Activated naive CD8-positive, alpha-beta T cell treated with anti-CD3 and anti-CD28 coated beads for 36 hours (primary cell): ENCODE measurements at regions not wholly inside any gene's neighbourhood (a gene's known extent, or its start where the extent isn't known, plus 50 kb on each side); places are given as distances from the start of the nearest gene placed in this dataset.

Experiments
- DNase-seq: peaks from one replicate; pipeline ENCODE4 v3.0.0; 2021
- H3K27ac Mint-ChIP-seq: one replicate; pipeline ENCODE4 v1.8.0; 2022; ENCODE audit warnings: mild to moderate bottlenecking, moderate library complexity, mixed read lengths
- H3K27me3 Mint-ChIP-seq: one replicate; pipeline ENCODE4 v1.8.0; 2022; ENCODE audit warnings: mild to moderate bottlenecking, mixed read lengths
- H3K36me3 Mint-ChIP-seq: one replicate; pipeline ENCODE4 v1.8.0; 2021; ENCODE audit warnings: mild to moderate bottlenecking, mixed read lengths
- H3K4me1 Mint-ChIP-seq: one replicate; pipeline ENCODE4 v1.8.0; 2021; ENCODE audit warnings: mixed read lengths
- H3K4me3 Mint-ChIP-seq: one replicate; pipeline ENCODE4 v1.8.0; 2022; ENCODE audit warnings: mild to moderate bottlenecking, moderate library complexity, mixed read lengths
- H3K9me3 Mint-ChIP-seq: one replicate; pipeline ENCODE4 v1.8.0; 2022; ENCODE audit warnings: mixed read lengths

DNA sequence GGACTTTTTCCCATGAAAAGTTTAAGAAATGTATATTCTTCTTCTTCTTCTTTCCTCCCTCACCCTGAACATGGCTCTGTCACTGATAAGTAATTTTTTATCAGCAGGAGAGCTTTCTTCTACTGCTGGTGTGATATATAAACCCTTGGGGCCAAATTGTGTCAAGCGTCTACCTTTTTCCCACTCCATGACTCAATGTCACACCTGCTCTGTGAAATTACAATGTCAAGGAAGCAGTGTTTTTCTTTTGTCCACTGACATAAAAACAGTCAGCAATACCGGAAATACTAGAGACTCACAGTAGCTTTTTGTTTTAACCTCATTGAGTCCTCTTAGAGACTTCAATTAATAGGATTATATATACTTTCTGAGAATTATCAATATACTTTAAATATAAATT lies 416.2 kb upstream of the ADGRL4 start:
- no peak overlapping the region for H3K27ac Mint-ChIP-seq
- no peaks in the 10 kb centered on the region for H3K4me1 Mint-ChIP-seq
- no peaks in the 10 kb centered on the region for H3K36me3 Mint-ChIP-seq
- H3K9me3 Mint-ChIP-seq: no peaks in the 10 kb centered on the region
- DNase-seq: no peak
- H3K27me3 Mint-ChIP-seq: no peaks in the 10 kb centered on the region
- no peak overlapping the region for H3K4me3 Mint-ChIP-seq

DNA sequence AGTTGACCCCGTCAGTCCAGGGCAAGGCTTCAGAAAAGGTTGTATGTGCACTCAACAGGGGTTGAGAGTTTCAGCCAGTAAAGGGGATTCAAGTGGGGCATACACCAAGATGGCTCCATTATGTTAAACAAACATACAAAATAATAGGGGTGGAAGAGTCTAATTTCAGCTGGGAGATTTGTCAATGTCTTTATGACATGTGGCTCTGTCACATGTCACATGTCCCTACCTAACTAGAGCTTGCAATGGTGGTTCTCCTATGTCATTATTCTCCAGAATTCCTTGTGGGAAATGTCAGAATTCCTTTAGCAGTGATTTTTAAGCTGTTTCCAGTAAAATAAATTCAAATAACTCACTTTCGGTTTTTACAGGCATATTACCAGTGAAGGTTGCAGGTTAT lies 392.0 kb upstream of the ADGRL4 start:
- Mint-ChIP-seq H3K4me1 (no peaks in the 10 kb centered on the region), H3K9me3 (no peaks in the 10 kb centered on the region), H3K36me3 (no peaks in the 10 kb centered on the region), H3K27ac (no peak overlapping the region), H3K4me3 (no peak overlapping the region), H3K27me3 (no peaks in the 10 kb centered on the region)
- DNase-seq: no peak

DNA sequence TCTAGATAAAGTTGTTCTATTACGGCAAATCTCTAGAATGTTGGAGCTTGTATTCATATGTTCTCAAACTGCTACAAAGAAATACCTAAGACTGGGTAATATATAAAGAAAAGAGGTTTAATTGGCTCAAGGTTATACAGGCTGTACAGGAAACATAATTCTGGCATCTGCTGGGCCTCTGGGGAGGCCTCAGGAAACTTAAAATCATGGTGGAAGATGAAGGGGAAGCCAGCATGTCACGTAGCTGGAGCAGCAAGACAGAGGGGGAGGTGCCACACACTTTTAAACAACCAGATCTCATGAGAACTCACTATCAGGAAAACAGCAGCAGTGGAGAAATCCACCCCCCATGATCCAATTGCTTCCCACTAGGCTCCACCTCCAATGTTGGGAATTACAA lies 390.4 kb upstream of the ADGRL4 start:
- H3K27ac Mint-ChIP-seq: no peak overlapping the region
- no peaks in the 10 kb centered on the region for H3K36me3 Mint-ChIP-seq
- no peaks in the 10 kb centered on the region for H3K27me3 Mint-ChIP-seq

DNA sequence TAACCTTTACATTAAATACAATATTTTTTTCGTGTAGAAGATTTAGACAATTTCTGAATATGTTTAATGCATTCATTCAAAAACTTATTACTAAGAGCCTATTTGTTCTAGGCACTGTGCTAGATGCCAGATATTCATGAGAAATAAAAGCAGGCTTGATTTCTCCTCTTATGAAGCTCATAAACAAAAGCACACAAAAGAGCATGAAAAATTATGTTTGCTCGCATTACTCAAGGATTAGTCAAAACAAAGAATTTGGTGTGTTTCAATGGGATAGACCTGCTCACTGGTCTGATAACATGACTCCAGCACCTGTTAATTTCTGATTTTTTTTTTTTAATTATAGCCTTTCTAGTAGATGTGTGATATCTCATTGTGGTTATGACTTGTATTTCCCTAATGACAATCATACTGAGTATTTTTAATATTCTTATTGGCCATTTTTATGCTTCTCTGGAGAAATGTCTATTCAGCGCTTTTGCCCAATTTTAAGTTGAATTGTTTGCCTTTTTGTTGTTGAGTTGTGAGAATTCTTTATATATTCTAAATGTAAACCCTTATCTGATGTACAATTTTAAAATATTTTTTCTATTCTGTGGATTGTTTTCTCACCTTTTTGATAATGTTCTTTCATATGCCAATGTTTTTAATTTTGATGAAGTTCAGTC lies 382.3 kb upstream of the ADGRL4 start:
- DNase-seq: no peak
- Mint-ChIP-seq H3K36me3 (no peaks in the 10 kb centered on the region), H3K9me3 (peaks cover 2% of the 10 kb centered on the region), H3K4me3 (no peak overlapping the region), H3K27me3 (no peaks in the 10 kb centered on the region), H3K27ac (no peak overlapping the region), H3K4me1 (no peaks in the 10 kb centered on the region)

More for the DNA sequence above, 390.4 kb upstream of the ADGRL4 start:
- Mint-ChIP-seq H3K9me3 (no peaks in the 10 kb centered on the region), H3K4me3 (no peak overlapping the region), H3K4me1 (no peaks in the 10 kb centered on the region)
- no peak for DNase-seq

DNA sequence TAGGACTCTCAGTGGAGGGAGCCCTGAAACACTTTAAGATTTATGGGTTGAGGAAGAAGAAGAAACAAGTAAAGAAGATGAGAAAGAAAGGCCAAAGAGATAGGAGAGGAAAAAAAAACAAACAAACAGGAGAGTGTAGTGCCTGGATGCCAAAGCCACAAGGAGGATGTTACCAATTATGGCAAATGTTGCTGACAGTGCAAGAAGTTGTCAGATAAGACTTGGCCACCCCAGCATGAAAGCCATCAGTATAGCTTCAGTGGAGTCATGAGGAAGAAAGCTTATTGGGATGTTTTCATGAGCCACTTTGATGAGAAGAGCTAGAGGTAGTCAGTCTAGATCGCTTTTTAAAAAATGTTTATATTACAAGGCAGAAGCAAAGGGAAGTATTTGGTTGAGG lies 380.2 kb upstream of the ADGRL4 start:
- no peaks in the 10 kb centered on the region for H3K4me1 Mint-ChIP-seq
- H3K36me3 Mint-ChIP-seq: no peaks in the 10 kb centered on the region
- no peak overlapping the region for H3K4me3 Mint-ChIP-seq
- no peaks in the 10 kb centered on the region for H3K27me3 Mint-ChIP-seq
- H3K27ac Mint-ChIP-seq: no peak overlapping the region
- no peak for DNase-seq
- peaks cover 3% of the 10 kb centered on the region for H3K9me3 Mint-ChIP-seq

DNA sequence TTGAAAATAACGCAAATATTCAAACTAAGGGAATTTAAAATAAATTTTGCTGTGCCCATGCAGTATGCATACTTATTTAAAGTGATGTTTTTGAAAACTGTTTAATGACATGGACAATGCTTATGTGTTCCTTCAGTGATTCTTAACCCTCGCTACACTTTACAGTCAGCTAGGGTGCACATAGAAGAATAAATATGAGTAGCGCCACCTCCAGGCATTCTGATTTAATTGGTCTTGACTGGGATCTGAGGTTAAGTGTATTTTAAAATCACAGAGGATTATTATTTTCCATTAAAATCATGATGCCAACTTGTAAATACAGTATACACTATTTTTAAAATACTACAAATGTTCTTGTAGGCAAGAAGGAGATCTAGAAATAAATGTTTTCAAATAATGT lies 373.5 kb upstream of the ADGRL4 start:
- H3K27ac Mint-ChIP-seq: no peak overlapping the region
- no peaks in the 10 kb centered on the region for H3K27me3 Mint-ChIP-seq
- no peaks in the 10 kb centered on the region for H3K36me3 Mint-ChIP-seq
- no peak for DNase-seq
- peaks cover 3% of the 10 kb centered on the region for H3K9me3 Mint-ChIP-seq
- no peaks in the 10 kb centered on the region for H3K4me1 Mint-ChIP-seq
- H3K4me3 Mint-ChIP-seq: no peak overlapping the region

DNA sequence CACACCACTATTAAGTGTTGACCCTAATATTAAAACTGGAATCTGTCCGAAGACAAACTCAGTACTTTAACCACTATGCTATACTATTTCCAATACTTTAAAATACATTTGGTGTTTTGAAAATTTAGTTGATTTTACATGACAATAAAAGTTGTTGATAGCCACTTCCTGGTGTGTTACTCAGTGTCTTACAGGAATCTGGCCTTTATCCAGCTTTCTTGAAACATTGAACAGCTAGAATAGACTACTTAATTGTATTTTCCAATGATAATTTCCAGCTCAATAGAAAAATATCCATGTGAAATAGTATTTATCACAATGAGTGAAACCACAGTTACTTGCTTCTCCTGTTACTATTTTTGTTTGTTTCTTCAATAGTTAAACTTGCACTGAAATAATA lies 369.6 kb upstream of the ADGRL4 start:
- Mint-ChIP-seq H3K36me3 (no peaks in the 10 kb centered on the region), H3K9me3 (peaks cover 1% of the 10 kb centered on the region), H3K27me3 (no peaks in the 10 kb centered on the region), H3K4me1 (no peaks in the 10 kb centered on the region), H3K4me3 (no peak overlapping the region), H3K27ac (no peak overlapping the region)
- DNase-seq: no peak

DNA sequence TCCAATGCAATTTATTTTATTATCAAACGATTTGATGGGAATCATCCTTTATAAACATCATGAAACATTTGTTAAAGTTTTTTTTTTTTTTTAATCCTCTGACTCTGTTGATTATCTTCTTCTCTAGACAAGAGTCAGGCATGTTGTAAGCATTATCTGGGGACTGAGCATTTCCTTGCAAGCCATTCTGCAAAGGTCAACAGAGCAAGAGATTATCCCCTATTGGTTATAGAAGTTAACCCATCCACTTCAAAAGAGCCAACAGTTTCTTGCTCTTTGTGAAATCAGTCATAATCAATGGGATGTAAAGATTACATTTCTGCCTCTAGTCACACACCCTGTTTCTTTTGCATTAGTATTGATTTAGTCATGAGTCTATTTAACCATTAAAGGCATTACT lies 368.8 kb upstream of the ADGRL4 start:
- DNase-seq: no peak
- H3K27ac Mint-ChIP-seq: no peak overlapping the region
- no peaks in the 10 kb centered on the region for H3K36me3 Mint-ChIP-seq
- no peaks in the 10 kb centered on the region for H3K27me3 Mint-ChIP-seq
- no peaks in the 10 kb centered on the region for H3K4me1 Mint-ChIP-seq
- H3K9me3 Mint-ChIP-seq: peaks cover 1% of the 10 kb centered on the region
- H3K4me3 Mint-ChIP-seq: no peak overlapping the region

DNA sequence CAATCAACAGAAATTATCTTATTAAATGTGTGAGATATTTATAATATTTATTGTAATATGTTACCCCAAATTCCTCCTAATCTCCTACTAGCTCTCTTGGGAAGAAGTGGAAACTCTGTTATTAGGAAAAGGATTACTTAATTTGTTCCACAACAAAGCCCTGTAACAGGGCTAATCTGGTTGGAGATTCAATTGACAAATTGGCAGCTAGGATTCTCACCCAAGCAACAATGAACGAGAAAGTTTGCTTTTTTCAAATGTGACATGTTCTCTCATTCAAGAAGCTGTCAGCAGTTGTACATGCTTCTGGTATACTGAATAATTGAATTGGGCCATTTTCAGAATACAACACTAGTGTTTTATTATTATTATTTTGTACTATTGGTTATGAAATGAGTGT lies 367.9 kb upstream of the ADGRL4 start:
- Mint-ChIP-seq H3K36me3 (no peaks in the 10 kb centered on the region), H3K27ac (no peak overlapping the region), H3K27me3 (no peaks in the 10 kb centered on the region), H3K4me3 (no peak overlapping the region), H3K4me1 (no peaks in the 10 kb centered on the region), H3K9me3 (peaks cover 1% of the 10 kb centered on the region)
- DNase-seq: no peak

DNA sequence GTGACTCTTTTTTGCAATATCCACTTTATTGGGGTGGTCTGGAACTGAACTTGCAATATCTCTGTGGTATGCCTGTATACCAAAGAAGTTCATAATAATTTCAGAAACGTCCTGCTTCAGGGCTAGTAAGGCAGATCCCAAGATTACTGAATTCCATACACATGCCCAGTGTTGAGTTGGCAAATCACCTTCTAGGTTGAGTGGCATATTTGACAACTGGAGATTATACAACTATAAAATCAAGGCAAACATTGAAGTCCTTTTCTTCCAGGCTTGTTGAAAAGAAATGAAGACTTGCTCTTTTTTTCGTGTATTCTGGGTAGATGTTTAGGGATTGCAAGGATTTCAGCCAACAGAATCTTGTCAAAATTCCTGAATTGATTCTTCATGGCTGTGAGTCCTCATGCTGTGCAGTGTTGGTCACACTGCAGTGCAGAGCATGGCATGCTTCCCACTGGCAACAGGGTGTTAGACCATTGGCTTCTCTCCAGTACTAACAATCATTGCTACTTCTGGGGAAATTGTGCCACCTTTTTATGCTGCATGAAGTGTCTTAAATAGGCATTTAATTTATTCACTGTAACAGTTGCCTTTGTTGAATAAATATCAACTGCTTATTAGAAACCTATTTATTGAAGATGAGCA lies 367.1 kb upstream of the ADGRL4 start:
- Mint-ChIP-seq H3K27ac (no peak overlapping the region), H3K27me3 (no peaks in the 10 kb centered on the region), H3K36me3 (no peaks in the 10 kb centered on the region), H3K4me1 (no peaks in the 10 kb centered on the region), H3K4me3 (no peak overlapping the region), H3K9me3 (peaks cover 1% of the 10 kb centered on the region)
- no peak for DNase-seq

DNA sequence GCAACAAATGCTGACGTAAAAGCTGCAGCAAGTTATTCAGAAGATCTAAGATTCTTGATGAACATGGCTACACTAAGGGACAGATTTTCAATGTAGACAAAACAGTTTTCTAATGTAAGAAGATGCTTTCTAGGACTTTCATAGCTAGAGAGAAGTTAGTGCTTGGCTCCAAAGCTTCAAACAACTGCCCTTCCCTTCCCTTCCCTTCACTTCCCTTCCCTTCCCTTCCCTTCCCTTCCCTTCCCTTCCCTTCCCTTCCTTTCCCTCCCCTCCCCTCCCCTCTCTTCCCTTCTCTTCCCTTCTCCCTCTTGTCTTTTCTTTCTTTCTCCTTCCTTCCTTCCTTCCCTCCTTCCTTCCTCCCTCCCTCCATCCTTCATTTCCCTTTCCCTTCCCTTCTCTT lies 365.3 kb upstream of the ADGRL4 start:
- no peak for DNase-seq
- Mint-ChIP-seq H3K36me3 (no peaks in the 10 kb centered on the region), H3K4me3 (no peak overlapping the region), H3K27ac (no peak overlapping the region), H3K9me3 (peaks cover 1% of the 10 kb centered on the region), H3K4me1 (no peaks in the 10 kb centered on the region), H3K27me3 (no peaks in the 10 kb centered on the region)

DNA sequence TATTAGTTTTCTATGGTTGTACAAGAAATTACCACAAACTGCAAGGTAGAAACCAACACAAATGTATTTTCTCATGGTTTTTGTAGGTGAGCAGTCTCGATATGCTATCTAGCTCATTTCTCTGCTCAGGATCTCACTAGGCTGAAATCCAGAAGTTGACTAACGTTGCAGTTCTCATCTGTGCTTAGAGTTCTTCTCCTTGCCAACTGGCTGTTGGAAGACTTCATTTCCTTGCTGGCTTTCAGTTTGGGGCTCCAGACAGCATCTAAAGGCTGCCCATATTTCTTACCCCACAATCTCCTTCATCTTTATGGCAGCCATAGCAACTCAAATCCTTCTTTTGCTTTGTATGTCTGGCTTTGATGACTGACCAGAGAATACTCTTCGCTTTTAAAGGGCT lies 362.6 kb upstream of the ADGRL4 start:
- no peak for DNase-seq
- H3K9me3 Mint-ChIP-seq: no peaks in the 10 kb centered on the region
- H3K27me3 Mint-ChIP-seq: no peaks in the 10 kb centered on the region
- H3K27ac Mint-ChIP-seq: no peak overlapping the region
- no peaks in the 10 kb centered on the region for H3K4me1 Mint-ChIP-seq
- no peak overlapping the region for H3K4me3 Mint-ChIP-seq
- no peaks in the 10 kb centered on the region for H3K36me3 Mint-ChIP-seq

DNA sequence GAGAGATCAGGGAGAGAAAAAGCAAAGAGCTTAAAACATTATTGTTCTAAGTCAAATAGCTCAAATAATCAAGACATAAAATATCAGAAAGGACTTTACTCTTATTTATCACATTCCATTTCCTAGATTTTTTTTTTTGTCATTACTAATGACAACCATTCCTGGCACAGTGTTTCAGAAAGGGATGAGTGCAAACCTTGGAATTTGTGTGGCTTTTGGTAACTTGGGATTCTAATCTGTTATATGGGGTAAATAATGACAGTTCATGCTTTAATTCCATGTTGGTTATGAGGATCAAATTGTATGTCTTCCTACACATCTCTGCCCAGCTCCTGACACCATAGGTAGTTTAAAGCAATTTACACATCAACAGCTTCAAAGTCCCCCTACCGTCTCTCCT lies 358.4 kb upstream of the ADGRL4 start:
- DNase-seq: no peak
- H3K4me1 Mint-ChIP-seq: no peaks in the 10 kb centered on the region
- no peak overlapping the region for H3K27ac Mint-ChIP-seq
- H3K36me3 Mint-ChIP-seq: no peaks in the 10 kb centered on the region
- no peak overlapping the region for H3K4me3 Mint-ChIP-seq
- H3K27me3 Mint-ChIP-seq: no peaks in the 10 kb centered on the region
- H3K9me3 Mint-ChIP-seq: no peaks in the 10 kb centered on the region

DNA sequence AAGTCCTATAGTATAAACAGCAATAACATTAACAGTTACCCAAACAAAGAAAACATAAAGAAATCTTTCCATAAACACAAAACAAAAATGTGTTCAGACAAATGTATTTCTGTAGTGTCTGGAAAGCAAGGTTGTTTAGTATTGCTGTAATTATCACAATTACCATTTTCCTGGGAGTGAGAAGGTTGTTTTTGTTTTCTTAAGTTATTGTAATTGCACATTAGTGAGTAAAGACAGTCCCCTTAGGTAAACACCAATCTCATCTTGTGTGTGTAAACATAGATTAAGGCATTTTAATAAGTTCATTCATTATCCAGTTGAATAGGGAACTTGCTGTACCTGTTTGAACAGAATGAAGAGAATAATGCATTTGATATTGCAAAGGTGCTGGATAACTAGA lies 356.9 kb upstream of the ADGRL4 start:
- Mint-ChIP-seq H3K9me3 (no peaks in the 10 kb centered on the region), H3K4me3 (no peak overlapping the region), H3K36me3 (no peaks in the 10 kb centered on the region), H3K27ac (no peak overlapping the region), H3K27me3 (no peaks in the 10 kb centered on the region), H3K4me1 (no peaks in the 10 kb centered on the region)
- DNase-seq: no peak

DNA sequence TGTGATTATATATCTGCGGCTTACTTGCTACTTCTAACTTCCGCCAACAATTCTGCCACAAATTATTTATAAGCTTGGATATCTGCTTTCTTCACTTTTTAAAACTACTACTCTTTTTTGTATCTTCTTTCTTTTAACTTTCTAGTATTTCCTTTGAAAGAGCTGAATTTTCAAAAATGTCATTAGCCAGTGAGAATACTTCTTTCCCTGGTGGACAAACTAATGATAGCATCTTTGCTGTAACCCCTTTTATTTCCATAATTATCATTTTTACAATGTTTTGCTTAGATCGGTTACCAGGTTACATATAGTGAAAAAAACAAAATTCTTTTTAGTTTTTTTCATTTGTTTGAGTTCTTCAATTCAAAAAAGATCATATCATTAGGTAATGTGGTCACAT lies 355.9 kb upstream of the ADGRL4 start:
- no peak overlapping the region for H3K4me3 Mint-ChIP-seq
- DNase-seq: no peak
- no peaks in the 10 kb centered on the region for H3K36me3 Mint-ChIP-seq
- no peaks in the 10 kb centered on the region for H3K27me3 Mint-ChIP-seq
- H3K9me3 Mint-ChIP-seq: no peaks in the 10 kb centered on the region
- H3K4me1 Mint-ChIP-seq: no peaks in the 10 kb centered on the region
- no peak overlapping the region for H3K27ac Mint-ChIP-seq

DNA sequence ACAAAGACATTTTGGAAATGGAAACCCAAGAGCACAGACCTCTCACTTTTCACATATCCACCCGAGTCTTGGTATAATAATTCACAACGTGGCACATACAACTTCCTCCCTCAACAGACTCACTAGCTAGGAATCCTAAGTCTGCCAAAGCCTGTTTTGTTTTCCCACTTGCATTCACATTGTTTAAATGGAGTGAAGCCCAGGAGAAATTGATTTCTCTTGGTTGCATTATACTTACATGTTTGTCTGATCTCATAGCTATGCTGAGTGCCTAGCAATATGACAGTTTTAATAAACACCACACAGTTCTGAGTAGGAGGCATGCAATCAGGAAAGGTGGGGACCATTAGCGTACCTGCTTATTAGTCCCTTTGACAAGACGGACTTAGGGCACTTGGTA lies 348.6 kb upstream of the ADGRL4 start:
- Mint-ChIP-seq H3K9me3 (no peaks in the 10 kb centered on the region), H3K27me3 (no peaks in the 10 kb centered on the region), H3K4me3 (no peak overlapping the region), H3K4me1 (no peaks in the 10 kb centered on the region), H3K27ac (no peak overlapping the region), H3K36me3 (no peaks in the 10 kb centered on the region)
- no peak for DNase-seq
